GM18505 (cell line): ENCODE measurements at regions not wholly inside any gene's neighbourhood (a gene's known extent, or its start where the extent isn't known, plus 50 kb on each side); places are given as distances from the start of the nearest gene placed in this dataset.
A peak's percentile ranks its signal among the peaks of the same experiment; 100 is the strongest.

ENCODE experiments used
- ATAC-seq: cut with Tn5 transposase; IDR thresholded peaks from one replicate; pipeline ENCODE4 v1.9.1; 2021; ENCODE audit not compliant: unreplicated experiment
- POLR2A ChIP-seq: IDR thresholded peaks from 4 replicates; pipeline ENCODE4 v1.6.1; 2011; ENCODE audit warnings: borderline replicate concordance; ENCODE audit not compliant: insufficient read depth, insufficient read length; ENCODE audit errors: extremely low read depth

- ATAC-seq: no peak
Observed at GRCh38 chr12:97276661-97277429, 185.8 kb upstream of the RMST start.

GRCh38 chr12:97283297-97283696 lies 179.3 kb upstream of the RMST start:
- no peak for ATAC-seq
- TF ChIP-seq POLR2A: no peak

More at GRCh38 chr12:97276661-97277429, 185.8 kb upstream of the RMST start:
- no peak for TF ChIP-seq POLR2A

DNA sequence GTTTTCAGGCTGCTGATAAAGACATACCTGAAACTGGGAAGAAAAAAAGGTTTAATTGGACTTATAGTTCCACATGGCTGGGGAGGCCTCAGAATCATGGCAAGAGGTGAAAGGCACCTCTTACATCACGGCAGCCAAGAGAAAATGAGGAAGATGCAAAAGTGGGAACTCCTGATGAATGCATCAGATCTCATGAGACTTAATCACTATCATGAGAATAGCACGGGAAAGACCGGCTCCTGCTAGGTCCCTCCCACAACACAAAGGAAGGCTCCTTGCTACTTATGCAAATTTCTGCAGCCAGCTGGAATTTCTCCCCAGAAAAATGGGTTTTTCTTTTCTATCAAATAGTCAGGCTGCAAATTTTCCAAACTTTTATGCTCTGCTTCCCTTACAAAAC lies 174.1 kb upstream of the RMST start:
- TF ChIP-seq POLR2A: no peak
- no peak for ATAC-seq

- TF ChIP-seq POLR2A: no peak
- peak; percentile 68 for ATAC-seq
Observed at GRCh38 chr12:97292588-97292987, 170.0 kb upstream of the RMST start.

- ATAC-seq: no peak
Observed at GRCh38 chr12:97293541-97293940, 169.1 kb upstream of the RMST start.

GRCh38 chr12:97299847-97300246 lies 162.8 kb upstream of the RMST start:
- ATAC-seq: no peak
- TF ChIP-seq POLR2A: no peak

More at GRCh38 chr12:97293541-97293940, 169.1 kb upstream of the RMST start:
- no peak for TF ChIP-seq POLR2A

GRCh38 chr12:97300431-97300830 lies 162.2 kb upstream of the RMST start:
- no peak for ATAC-seq
- no peak for TF ChIP-seq POLR2A

DNA sequence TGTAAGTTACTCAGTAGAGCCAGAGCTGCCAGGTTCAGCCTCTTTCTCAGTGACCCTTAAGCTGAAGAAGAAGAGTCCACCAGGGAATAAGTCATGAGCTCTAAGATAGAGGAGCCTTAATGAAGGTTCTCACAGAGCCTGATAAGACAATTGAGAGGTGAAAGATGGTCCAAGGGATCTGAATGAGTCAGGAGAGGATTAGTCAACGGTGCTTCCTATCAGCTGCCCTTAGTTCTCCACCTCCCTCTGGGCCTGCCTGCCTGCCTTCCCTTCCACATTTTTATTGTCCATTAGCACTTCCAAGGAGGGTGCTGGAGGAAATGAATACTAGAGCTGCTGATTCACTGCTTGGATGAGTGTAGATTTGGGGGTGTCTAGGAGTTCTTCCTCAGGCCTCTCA lies 161.7 kb upstream of the RMST start:
- TF ChIP-seq POLR2A: no peak
- ATAC-seq: no peak

- TF ChIP-seq POLR2A: no peak
- ATAC-seq: no peak
Observed at GRCh38 chr12:97301576-97301975, 161.0 kb upstream of the RMST start.

DNA sequence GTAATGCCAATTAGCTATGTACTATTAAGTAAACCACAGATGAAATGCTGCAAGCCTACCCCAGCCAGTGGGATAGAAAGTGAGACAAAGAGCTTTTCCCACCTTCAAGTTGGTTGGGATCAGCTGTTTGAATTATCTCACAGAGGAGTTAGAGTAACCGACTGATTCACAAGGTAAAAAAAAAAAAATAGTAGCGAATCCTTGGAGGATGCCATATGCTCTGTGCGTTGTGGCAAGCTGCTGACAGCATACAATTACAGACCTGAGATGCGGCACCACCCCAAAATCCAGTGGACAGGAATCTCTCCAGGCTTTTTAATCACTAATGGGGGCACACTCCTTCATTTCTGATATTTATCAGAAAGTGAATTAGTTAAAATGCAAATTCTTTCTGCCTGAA lies 157.0 kb upstream of the RMST start:
- no peak for ATAC-seq
- TF ChIP-seq POLR2A: no peak

- no peak for TF ChIP-seq POLR2A
- ATAC-seq: peak; percentile 93
Observed at GRCh38 chr12:97306147-97306546, 156.5 kb upstream of the RMST start.

DNA sequence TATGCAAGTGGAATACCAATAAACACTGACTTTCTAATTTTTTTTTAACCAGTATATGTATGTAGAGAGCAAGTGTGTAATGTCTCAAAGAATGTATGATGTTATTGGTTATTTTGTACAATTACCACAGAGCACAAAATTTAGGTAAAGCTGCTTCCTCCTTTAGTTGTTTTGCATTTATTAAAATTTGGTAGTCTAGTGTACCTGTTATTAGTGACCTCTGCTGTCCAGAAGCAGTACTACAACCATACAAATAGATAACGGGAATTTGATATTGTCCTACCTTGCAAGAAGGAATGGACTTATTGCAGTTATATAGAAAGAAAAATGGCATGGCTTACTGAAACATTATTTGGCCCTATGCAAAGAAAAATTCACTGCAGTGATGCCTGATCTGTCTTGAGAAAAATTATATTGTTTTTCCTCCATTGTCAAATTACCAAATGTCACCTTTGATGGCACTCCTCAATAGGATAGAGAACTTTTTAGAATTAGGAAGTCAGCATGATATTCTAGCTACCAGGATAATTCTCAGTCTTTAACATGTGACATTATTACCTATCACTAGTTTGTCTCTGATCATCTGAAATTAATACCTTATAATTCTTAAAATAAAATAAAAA lies 153.9 kb upstream of the RMST start:
- no peak for TF ChIP-seq POLR2A
- no peak for ATAC-seq

DNA sequence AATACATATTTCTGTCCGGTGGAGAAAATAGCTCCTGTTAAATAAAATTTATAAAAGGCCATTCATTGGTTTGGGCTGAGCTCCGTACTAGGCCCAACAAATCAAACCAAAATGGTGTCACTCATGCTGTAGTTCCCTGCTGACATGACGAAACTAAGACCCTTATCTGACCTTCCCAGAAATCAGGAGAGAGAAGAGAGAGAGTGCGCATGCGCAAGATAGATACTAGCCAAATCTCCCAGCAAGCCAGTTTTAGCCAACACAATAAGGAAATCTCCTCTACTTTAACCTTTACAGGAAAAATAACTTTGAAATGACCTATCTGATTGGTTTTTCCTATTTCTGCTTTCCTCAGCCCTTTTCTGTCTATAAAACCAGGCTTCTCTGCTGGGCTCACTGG lies 152.7 kb upstream of the RMST start:
- TF ChIP-seq POLR2A: no peak
- ATAC-seq: no peak

DNA sequence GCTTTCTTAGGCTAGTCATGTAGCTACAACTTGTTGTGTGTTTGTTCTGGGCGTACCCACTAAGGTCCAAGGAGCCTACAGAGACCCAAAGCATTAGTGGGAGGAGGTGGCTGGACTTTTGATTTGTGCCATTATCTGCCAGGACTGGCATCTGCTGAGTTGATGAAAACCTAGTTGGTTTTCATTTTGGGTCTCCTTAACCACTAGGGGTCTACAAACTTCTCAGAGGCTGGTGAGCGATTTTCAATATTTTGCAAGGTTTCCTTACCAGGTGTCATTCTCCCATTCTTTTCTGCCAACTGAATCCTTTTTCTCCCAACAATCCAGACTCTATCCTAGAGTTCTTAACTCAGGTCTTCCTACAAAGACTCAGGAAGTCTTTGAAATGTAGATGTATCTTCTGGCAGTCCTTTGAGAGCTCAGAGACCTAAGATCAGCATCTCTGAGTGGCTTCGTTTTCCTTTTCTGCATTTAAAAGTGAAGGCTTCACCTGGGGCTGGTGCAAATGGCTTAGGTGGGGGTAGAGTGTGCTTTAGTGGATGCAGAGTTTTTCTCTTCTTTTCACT lies 150.0 kb upstream of the RMST start:
- no peak for TF ChIP-seq POLR2A
- ATAC-seq: no peak
